ENCODE measurements at regions not wholly inside any gene's neighbourhood (a gene's known extent, or its start where the extent isn't known, plus 50 kb on each side); places are given as distances from the start of the nearest gene placed in this dataset.

DNA sequence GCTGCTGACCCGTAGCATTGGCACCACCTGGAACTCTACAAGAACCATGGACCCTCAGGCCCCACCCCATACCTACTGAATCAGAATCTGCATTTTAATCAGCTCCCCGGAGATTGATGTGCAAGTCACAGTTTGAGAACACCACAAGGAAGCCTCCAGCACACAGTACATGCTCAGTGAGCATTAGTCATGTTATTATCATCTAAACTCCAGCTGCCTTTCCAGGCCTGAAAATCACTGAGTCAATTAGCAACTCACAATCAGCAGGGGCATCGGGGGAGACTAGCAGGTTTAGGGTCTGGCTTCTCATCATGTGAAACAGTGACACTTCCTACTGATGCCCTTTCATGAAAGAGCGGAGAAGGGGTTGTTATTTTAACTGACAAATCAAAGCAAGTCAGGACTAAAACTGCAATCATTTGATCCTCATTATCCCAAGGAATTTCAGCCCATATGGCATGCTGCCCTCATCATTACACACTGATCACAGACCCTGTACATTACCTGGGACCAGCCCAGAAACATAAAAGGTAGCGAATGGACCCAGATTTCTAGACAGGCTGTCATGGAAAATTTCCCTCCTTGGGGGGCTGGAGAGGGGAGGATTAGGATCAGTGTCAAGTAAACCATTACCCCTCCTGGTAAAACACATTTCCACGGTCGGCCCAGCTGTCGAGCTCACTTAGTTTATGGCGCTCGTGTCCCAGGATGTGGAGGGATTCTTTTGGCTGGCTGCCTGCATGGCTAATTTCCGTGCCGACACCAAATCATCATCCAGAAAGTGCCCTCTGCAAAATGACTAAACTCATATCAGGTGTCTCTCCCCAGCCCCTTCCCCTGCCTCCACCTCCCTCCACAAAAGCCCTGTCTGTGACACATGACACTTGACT lies 122.8 kb downstream of the PRLHR start:
- no peaks in the 10 kb centered on the region for H3K79me2 ChIP-seq (ENCODE audit: insufficient read depth, low read depth, low read length)
- no peak for DNase-seq (ENCODE audit: low spot score)
- no peaks in the 10 kb centered on the region for H3K9me2 ChIP-seq (ENCODE audit: insufficient read depth, low read length)
- H3K9me3 ChIP-seq (ENCODE audit: low read length) = no peaks in the 10 kb centered on the region
- no peaks in the 10 kb centered on the region for H4K20me1 ChIP-seq (ENCODE audit: insufficient read depth, low read length)
- no peak overlapping the region; the same call in 1 of the 2 replicates for H2AFZ ChIP-seq (ENCODE audit: low read length)
- no peak overlapping the region for H3K27ac ChIP-seq (ENCODE audit: low read depth, low read length, poor library complexity, severe bottlenecking)
- H3K36me3 ChIP-seq (ENCODE audit: insufficient read depth, low read length) = no peaks in the 10 kb centered on the region
- CTCF ChIA-PET (ENCODE audit: unreplicated experiment) = no interaction called here
- H3K4me1 ChIP-seq (ENCODE audit: insufficient read depth, low read length, poor library complexity, severe bottlenecking) = no peaks in the 10 kb centered on the region
- H3K4me3 ChIP-seq (ENCODE audit: low read depth, low read length, poor library complexity, severe bottlenecking) = no peak overlapping the region
- no peak overlapping the region for H3K4me2 ChIP-seq (ENCODE audit: low read length)
- intact Hi-C loops (cut with micrococcal nuclease; ENCODE audit: unreplicated experiment) = no loop called here
- BruUV-seq (replicated peaks) = no TSS peak
- no peak for TF ChIP-seq EZH2phosphoT487 (IDR thresholded peaks at IDR 0.05; ENCODE audit: borderline replicate concordance, low read depth, low read length)
- TF ChIP-seq, protein P1, sequence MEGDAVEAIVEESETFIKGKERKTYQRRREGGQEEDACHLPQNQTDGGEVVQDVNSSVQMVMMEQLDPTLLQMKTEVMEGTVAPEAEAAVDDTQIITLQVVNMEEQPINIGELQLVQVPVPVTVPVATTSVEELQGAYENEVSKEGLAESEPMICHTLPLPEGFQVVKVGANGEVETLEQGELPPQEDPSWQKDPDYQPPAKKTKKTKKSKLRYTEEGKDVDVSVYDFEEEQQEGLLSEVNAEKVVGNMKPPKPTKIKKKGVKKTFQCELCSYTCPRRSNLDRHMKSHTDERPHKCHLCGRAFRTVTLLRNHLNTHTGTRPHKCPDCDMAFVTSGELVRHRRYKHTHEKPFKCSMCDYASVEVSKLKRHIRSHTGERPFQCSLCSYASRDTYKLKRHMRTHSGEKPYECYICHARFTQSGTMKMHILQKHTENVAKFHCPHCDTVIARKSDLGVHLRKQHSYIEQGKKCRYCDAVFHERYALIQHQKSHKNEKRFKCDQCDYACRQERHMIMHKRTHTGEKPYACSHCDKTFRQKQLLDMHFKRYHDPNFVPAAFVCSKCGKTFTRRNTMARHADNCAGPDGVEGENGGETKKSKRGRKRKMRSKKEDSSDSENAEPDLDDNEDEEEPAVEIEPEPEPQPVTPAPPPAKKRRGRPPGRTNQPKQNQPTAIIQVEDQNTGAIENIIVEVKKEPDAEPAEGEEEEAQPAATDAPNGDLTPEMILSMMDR (conservative IDR thresholded peaks at IDR 0.05; ENCODE audit: low read length) = no peak
- POLR2A ChIA-PET = no interaction called here

DNA sequence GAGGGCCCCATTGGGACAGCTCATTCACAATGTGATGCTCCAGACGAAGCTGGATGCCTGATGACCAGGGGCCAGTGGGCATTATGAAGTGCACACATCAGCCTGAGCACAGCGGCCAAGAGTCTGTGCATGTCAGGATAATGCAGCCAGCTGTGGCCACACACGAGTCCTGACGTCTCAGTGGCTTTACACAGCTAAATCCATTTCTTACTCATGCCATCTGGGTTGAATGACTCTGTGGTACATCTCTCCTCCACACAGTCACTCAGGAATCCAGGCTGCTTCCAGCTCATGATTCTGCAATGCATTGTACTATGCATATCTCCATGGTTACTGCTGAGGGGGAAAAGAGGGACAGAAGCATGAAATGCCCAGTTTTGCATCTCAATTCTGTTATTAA lies 123.6 kb downstream of the PRLHR start:
- ChIA-PET CTCF (ENCODE audit: unreplicated experiment) (no interaction called here), POLR2A (no interaction called here)
- Histone ChIP-seq H3K27ac (ENCODE audit: low read depth, low read length, poor library complexity, severe bottlenecking) (no peak overlapping the region), H3K36me3 (ENCODE audit: insufficient read depth, low read length) (no peaks in the 10 kb centered on the region), H3K4me1 (ENCODE audit: insufficient read depth, low read length, poor library complexity, severe bottlenecking) (no peaks in the 10 kb centered on the region), H3K4me3 (ENCODE audit: low read depth, low read length, poor library complexity, severe bottlenecking) (no peak overlapping the region), H3K4me2 (ENCODE audit: low read length) (no peak overlapping the region), H2AFZ (ENCODE audit: low read length) (no peak overlapping the region), H3K9me2 (ENCODE audit: insufficient read depth, low read length) (no peaks in the 10 kb centered on the region), H4K20me1 (ENCODE audit: insufficient read depth, low read length) (no peaks in the 10 kb centered on the region), H3K79me2 (ENCODE audit: insufficient read depth, low read depth, low read length) (no peaks in the 10 kb centered on the region), H3K9me3 (ENCODE audit: low read length) (no peaks in the 10 kb centered on the region)
- no TSS peak for BruUV-seq (replicated peaks)
- no peak for DNase-seq (ENCODE audit: low spot score)
- TF ChIP-seq, protein P1 (conservative IDR thresholded peaks at IDR 0.05; ENCODE audit: low read length) = no peak
- no peak for TF ChIP-seq EZH2phosphoT487 (IDR thresholded peaks at IDR 0.05; ENCODE audit: borderline replicate concordance, low read depth, low read length)
- intact Hi-C loops (cut with micrococcal nuclease; ENCODE audit: unreplicated experiment) = no loop called here

DNA sequence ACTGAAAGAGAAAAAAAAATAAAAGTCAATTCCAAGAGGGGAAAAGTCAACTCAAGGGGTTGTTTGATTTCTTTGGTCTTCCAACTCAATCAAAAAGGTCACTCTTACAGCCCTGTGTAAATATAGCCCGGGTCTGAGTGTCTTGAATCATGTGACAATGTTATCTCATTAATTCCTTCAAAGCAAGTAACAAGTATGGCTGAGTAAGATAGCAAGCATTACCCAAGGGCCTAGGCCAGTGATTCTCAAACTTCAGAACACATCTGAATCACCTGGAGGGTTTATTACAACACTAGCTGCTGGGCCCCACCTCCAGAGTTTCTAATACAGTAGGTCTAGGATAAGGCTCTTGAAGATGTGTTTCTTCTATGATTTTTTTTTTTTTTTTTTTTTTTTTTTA lies 125.0 kb downstream of the PRLHR start:
- no peaks in the 10 kb centered on the region for H4K20me1 ChIP-seq (ENCODE audit: insufficient read depth, low read length)
- no peaks in the 10 kb centered on the region for H3K9me2 ChIP-seq (ENCODE audit: insufficient read depth, low read length)
- no peaks in the 10 kb centered on the region for H3K36me3 ChIP-seq (ENCODE audit: insufficient read depth, low read length)
- no peak overlapping the region for H3K4me2 ChIP-seq (ENCODE audit: low read length)
- intact Hi-C loops (cut with micrococcal nuclease; ENCODE audit: unreplicated experiment) = no loop called here
- ChIA-PET CTCF (ENCODE audit: unreplicated experiment) (no interaction called here), POLR2A (interaction anchor here (0.6 kb wide), 1 partner anchor 395 kb away, joined by 3 read pairs; no protein-coding TSS in a partner anchor)
- no peaks in the 10 kb centered on the region for H3K4me1 ChIP-seq (ENCODE audit: insufficient read depth, low read length, poor library complexity, severe bottlenecking)
- BruUV-seq (replicated peaks) = no TSS peak
- no peak overlapping the region for H3K4me3 ChIP-seq (ENCODE audit: low read depth, low read length, poor library complexity, severe bottlenecking)
- TF ChIP-seq, protein P1 (conservative IDR thresholded peaks at IDR 0.05; ENCODE audit: low read length) = no peak
- no peak for TF ChIP-seq EZH2phosphoT487 (IDR thresholded peaks at IDR 0.05; ENCODE audit: borderline replicate concordance, low read depth, low read length)
- no peaks in the 10 kb centered on the region for H3K79me2 ChIP-seq (ENCODE audit: insufficient read depth, low read depth, low read length)
- H3K9me3 ChIP-seq (ENCODE audit: low read length) = no peaks in the 10 kb centered on the region
- H3K27ac ChIP-seq (ENCODE audit: low read depth, low read length, poor library complexity, severe bottlenecking) = no peak overlapping the region
- DNase-seq (ENCODE audit: low spot score) = no peak
- no peak overlapping the region for H2AFZ ChIP-seq (ENCODE audit: low read length)

All from OCI-LY7 (cell line).